ENCODE measurements at regions not wholly inside any gene's neighbourhood (a gene's known extent, or its start where the extent isn't known, plus 50 kb on each side); places are given as distances from the start of the nearest gene placed in this dataset.
"Not testable (repeated sequence)": the region's sequence is repeated elsewhere in the genome, so short reads cannot be mapped to it uniquely, and the experiment has no call there.

GRCh38 chr6:150684161-150684560 is 84.5 kb downstream of the PLEKHG1 start:
- no peak for DNase-seq

GRCh38 chr6:150684714-150685459 is 85.2 kb downstream of the PLEKHG1 start:
- peak; percentile 7 for DNase-seq

GRCh38 chr6:150685860-150686259 is 86.2 kb downstream of the PLEKHG1 start:
- peak; percentile 54 for DNase-seq

- no peak for DNase-seq
Observed at GRCh38 chr6:150686566-150686965, 86.9 kb downstream of the PLEKHG1 start.

- no peak for DNase-seq
Observed at GRCh38 chr6:150687508-150687907, 87.8 kb downstream of the PLEKHG1 start.

- DNase-seq = no peak
Observed at GRCh38 chr6:150689900-150690590, 90.4 kb downstream of the PLEKHG1 start.

- no peak for DNase-seq
Observed at GRCh38 chr6:150690681-150691080, 91.0 kb downstream of the PLEKHG1 start.

- DNase-seq = peak; percentile 49
Observed at GRCh38 chr6:150691463-150691862, 91.8 kb downstream of the PLEKHG1 start.

GRCh38 chr6:150692604-150693003 is 92.9 kb downstream of the PLEKHG1 start:
- DNase-seq = no peak

GRCh38 chr6:150694889-150695288 is 95.2 kb downstream of the PLEKHG1 start:
- DNase-seq = peak; percentile 21

GRCh38 chr6:150695652-150696051 is 96.0 kb downstream of the PLEKHG1 start:
- DNase-seq = no peak

GRCh38 chr6:150696190-150696589 is 96.5 kb downstream of the PLEKHG1 start:
- no peak for DNase-seq

- DNase-seq = not testable (repeated sequence)
Observed at GRCh38 chr6:150696918-150697317, 97.2 kb downstream of the PLEKHG1 start.

- DNase-seq = no peak
Observed at GRCh38 chr6:150697515-150697914, 97.8 kb downstream of the PLEKHG1 start.

- no peak for DNase-seq
Observed at GRCh38 chr6:150698391-150698790, 98.7 kb downstream of the PLEKHG1 start.

- DNase-seq = peak; percentile 54
Observed at GRCh38 chr6:150702675-150703074, 103.0 kb downstream of the PLEKHG1 start.

- no peak for DNase-seq
Observed at GRCh38 chr6:150704447-150705192, 104.9 kb downstream of the PLEKHG1 start.

- DNase-seq = no peak
Observed at GRCh38 chr6:150705392-150705791, 105.7 kb downstream of the PLEKHG1 start.

GRCh38 chr6:150710236-150710635 is 110.6 kb downstream of the PLEKHG1 start:
- DNase-seq = no peak

GRCh38 chr6:150711061-150711460 is 111.4 kb downstream of the PLEKHG1 start:
- DNase-seq = no peak

GRCh38 chr6:150711584-150712504 is 112.2 kb downstream of the PLEKHG1 start:
- no peak for DNase-seq

GRCh38 chr6:150712505-150713252 is 113.0 kb downstream of the PLEKHG1 start:
- DNase-seq = no peak

Measured in hematopoietic multipotent progenitor cell treated with erythropoietin and hydrocortisone succinate and interleukin-3 and kit ligand, for 4 days (in vitro differentiated cells).